Naive thymus-derived CD4-positive, alpha-beta T cell (primary cell): ENCODE measurements at regions not wholly inside any gene's neighbourhood (a gene's known extent, or its start where the extent isn't known, plus 50 kb on each side); places are given as distances from the start of the nearest gene placed in this dataset.
"Not testable (repeated sequence)": the region's sequence is repeated elsewhere in the genome, so short reads cannot be mapped to it uniquely, and the experiment has no call there.

Source experiments
- ATAC-seq: fragments of 150-1000 bp; cut with Tn5 transposase; 2 replicates; pipeline ENCODE4 v1.10.0; 2021; ENCODE audit warnings: mild to moderate bottlenecking, moderate library complexity
- CTCF ChIA-PET: fragments of 350-600 bp; sonication (Branson Sonifier 250); formaldehyde crosslinking; loops from one replicate; lab custom pipeline; 2021; ENCODE audit warnings: antibody characterized with exemption; lab: Charles Lee
- POLR2A ChIA-PET: fragments of 350-600 bp; sonication (Branson Sonifier 250); formaldehyde crosslinking; loops from one replicate; lab custom pipeline; 2021; ENCODE audit warnings: antibody characterized with exemption, inconsistent platforms; lab: Charles Lee
- DNase-seq, 9 donors: peaks; one replicate each; pipeline versions ENCODE4 v3.0.0 to v3.0.0-alpha.2; 2020 to 2022; ENCODE audit warnings: mixed read lengths in 1 of 9
- H3K27ac ChIP-seq: one replicate; pipeline ENCODE4 v1.7.0; 2013; ENCODE audit warnings: mild to moderate bottlenecking, low read depth, low read length, moderate library complexity
- H3K27me3 ChIP-seq, 2 donors: one replicate each; pipeline ENCODE4 v1.7.0; 2013; ENCODE audit warnings: low read length in 2 of 2, mild to moderate bottlenecking in 2 of 2, moderate library complexity in 2 of 2; ENCODE audit not compliant: control insufficient read depth in 2 of 2, insufficient read depth in 2 of 2
- H3K36me3 ChIP-seq, 3 experiments: 1 replicate in 2 of 3; 2 replicates in 1 of 3; pipeline ENCODE4 v1.7.0; 2013; ENCODE audit warnings: low read length in 3 of 3, mild to moderate bottlenecking in 3 of 3, moderate library complexity in 1 of 3; ENCODE audit not compliant: insufficient read depth in 3 of 3, control insufficient read depth in 2 of 3
- H3K4me1 ChIP-seq, 2 donors: one replicate each; pipeline ENCODE4 v1.7.0; 2013; ENCODE audit warnings: low read length in 2 of 2, mild to moderate bottlenecking in 2 of 2, moderate library complexity in 1 of 2; ENCODE audit not compliant: control insufficient read depth in 2 of 2, insufficient read depth in 2 of 2
- H3K4me3 ChIP-seq: 2 replicates; pipeline ENCODE4 v1.7.0; 2013; ENCODE audit warnings: mild to moderate bottlenecking, low read length
- H3K9me3 ChIP-seq, 3 experiments: 1 replicate in 2 of 3; 2 replicates in 1 of 3; pipeline ENCODE4 v1.7.0; 2013; ENCODE audit warnings: low read length in 3 of 3; ENCODE audit not compliant: control insufficient read depth in 2 of 3
- H3K27ac Mint-ChIP-seq, 9 donors: one replicate each; pipeline ENCODE4 v1.8.0; 2020 to 2022; ENCODE audit warnings: mixed read lengths in 9 of 9, mild to moderate bottlenecking in 8 of 9, moderate library complexity in 5 of 9, inconsistent platforms in 2 of 9
- H3K27me3 Mint-ChIP-seq, 5 donors: one replicate each; pipeline ENCODE4 v1.8.0; 2021 to 2022; ENCODE audit warnings: mixed read lengths in 5 of 5, mild to moderate bottlenecking in 1 of 5
- H3K36me3 Mint-ChIP-seq, 5 donors: one replicate each; pipeline ENCODE4 v1.8.0; 2020 to 2022; ENCODE audit warnings: mixed read lengths in 5 of 5, mild to moderate bottlenecking in 3 of 5, inconsistent platforms in 1 of 5
- H3K4me1 Mint-ChIP-seq, 7 donors: one replicate each; pipeline ENCODE4 v1.8.0; 2020 to 2022; ENCODE audit warnings: mixed read lengths in 7 of 7, mild to moderate bottlenecking in 3 of 7, inconsistent platforms in 1 of 7
- H3K4me3 Mint-ChIP-seq, 10 donors: one replicate each; pipeline ENCODE4 v1.8.0; 2020 to 2022; ENCODE audit warnings: mild to moderate bottlenecking in 10 of 10, mixed read lengths in 10 of 10, moderate library complexity in 6 of 10, inconsistent platforms in 2 of 10
- H3K9me3 Mint-ChIP-seq, 11 donors: one replicate each; pipeline ENCODE4 v1.8.0; 2020 to 2022; ENCODE audit warnings: mixed read lengths in 11 of 11, mild to moderate bottlenecking in 4 of 11, inconsistent platforms in 1 of 11, moderate library complexity in 1 of 11
- intact Hi-C, 2 donors: fragments of 100-400 bp; cut with micrococcal nuclease; formaldehyde crosslinking; loops; one replicate each; pipeline ENCODE4 v1.15.1; 2023

DNA sequence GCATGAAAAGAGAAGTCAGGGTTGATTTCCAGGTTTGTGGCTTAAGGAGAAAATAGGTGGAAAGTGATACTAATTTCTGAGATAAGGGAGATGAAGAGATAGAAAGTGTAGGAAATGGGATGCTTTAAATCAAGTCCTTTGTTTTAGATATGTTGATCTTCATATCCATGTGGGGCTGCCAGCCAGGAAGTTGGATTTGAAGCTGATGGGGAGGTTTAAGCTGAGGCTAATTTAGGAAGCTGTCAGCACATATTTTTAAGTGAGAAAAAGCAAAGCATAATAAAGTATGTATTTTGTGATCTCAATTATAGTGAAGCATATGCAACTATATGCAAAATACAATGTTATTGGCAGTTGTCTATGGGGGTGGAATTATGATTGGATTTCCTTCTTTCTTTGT is 428.4 kb downstream of the CSNK1G3 start:
- Histone ChIP-seq H3K9me3 (peaks cover 0 to 29% (median 0%) of the 10 kb centered on the region in 3 experiments), H3K4me1 (no peaks in the 10 kb centered on the region), H3K36me3 (no peaks in the 10 kb centered on the region), H3K4me3 (no peak overlapping the region), H3K27ac (no peak overlapping the region), H3K27me3 (no peaks in the 10 kb centered on the region)
- H3K9me3 Mint-ChIP-seq: peaks cover 0 to 56% (median 19%) of the 10 kb centered on the region in 11 donors
- no peak for ATAC-seq
- H3K4me3 Mint-ChIP-seq: no peak overlapping the region
- POLR2A ChIA-PET: no interaction called here
- no peak overlapping the region for H3K27ac Mint-ChIP-seq
- H3K27me3 Mint-ChIP-seq: no peaks in the 10 kb centered on the region
- intact Hi-C loops: no loop called here
- H3K36me3 Mint-ChIP-seq: peaks cover 0 to 15% (median 0%) of the 10 kb centered on the region in 5 donors
- DNase-seq: no peak
- CTCF ChIA-PET: no interaction called here
- H3K4me1 Mint-ChIP-seq: peaks cover 0 to 3% (median 0%) of the 10 kb centered on the region in 7 donors

DNA sequence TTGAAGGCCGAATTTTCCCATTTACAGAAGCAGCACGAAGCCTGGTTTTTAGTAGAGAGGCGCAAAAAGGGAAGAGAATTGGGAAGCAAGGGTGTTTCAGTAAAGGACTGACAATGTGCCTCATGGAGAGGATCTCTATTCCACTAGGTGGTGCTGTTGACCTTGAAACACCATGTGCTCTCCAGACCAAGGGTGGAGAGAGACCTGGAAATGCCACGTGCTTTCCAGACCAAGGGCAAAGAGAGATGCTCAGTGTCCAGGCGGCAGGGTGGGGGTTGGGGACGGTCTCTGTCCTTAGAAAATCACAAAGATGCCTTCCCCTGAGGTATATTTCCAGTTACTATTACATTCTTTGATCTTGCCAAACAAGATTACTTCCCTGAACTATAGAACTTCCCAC is 425.3 kb downstream of the CSNK1G3 start:
- Histone ChIP-seq H3K4me1 (no peaks in the 10 kb centered on the region), H3K27me3 (no peaks in the 10 kb centered on the region), H3K36me3 (no peaks in the 10 kb centered on the region), H3K9me3 (peaks cover 0 to 26% (median 0%) of the 10 kb centered on the region in 3 experiments), H3K4me3 (no peak overlapping the region), H3K27ac (no peak overlapping the region)
- DNase-seq (no peak), ATAC-seq (no peak)
- Mint-ChIP-seq H3K27ac (no peak overlapping the region), H3K27me3 (no peaks in the 10 kb centered on the region), H3K4me3 (no peak overlapping the region), H3K36me3 (peaks cover 0 to 10% (median 0%) of the 10 kb centered on the region in 5 donors), H3K9me3 (peaks cover 0 to 50% (median 15%) of the 10 kb centered on the region in 11 donors), H3K4me1 (peaks cover 0 to 3% (median 0%) of the 10 kb centered on the region in 7 donors)
- CTCF ChIA-PET: no interaction called here
- POLR2A ChIA-PET: no interaction called here
- intact Hi-C loops: no loop called here

GRCh38 chr5:123936548-123936947 is 424.6 kb downstream of the CSNK1G3 start:
- Histone ChIP-seq H3K9me3 (peaks cover 0 to 26% (median 0%) of the 10 kb centered on the region in 3 experiments), H3K27me3 (no peaks in the 10 kb centered on the region), H3K4me1 (no peaks in the 10 kb centered on the region), H3K36me3 (no peaks in the 10 kb centered on the region), H3K27ac (no peak overlapping the region), H3K4me3 (no peak overlapping the region)
- H3K36me3 Mint-ChIP-seq: peaks cover 0 to 10% (median 0%) of the 10 kb centered on the region in 5 donors
- DNase-seq (no peak), ATAC-seq (no peak)
- POLR2A ChIA-PET: no interaction called here
- no peak overlapping the region for H3K27ac Mint-ChIP-seq
- peaks cover 0 to 3% (median 0%) of the 10 kb centered on the region in 7 donors for H3K4me1 Mint-ChIP-seq
- peaks cover 0 to 50% (median 15%) of the 10 kb centered on the region in 11 donors for H3K9me3 Mint-ChIP-seq
- CTCF ChIA-PET: no interaction called here
- no peaks in the 10 kb centered on the region for H3K27me3 Mint-ChIP-seq
- intact Hi-C loops: no loop called here
- no peak overlapping the region for H3K4me3 Mint-ChIP-seq

GRCh38 chr5:123933812-123934211 is 421.8 kb downstream of the CSNK1G3 start:
- CTCF ChIA-PET: not testable (repeated sequence)
- H3K36me3 Mint-ChIP-seq: peaks cover 0 to 10% (median 0%) of the 10 kb centered on the region in 5 donors

GRCh38 chr5:123929055-123929474 is 417.1 kb downstream of the CSNK1G3 start:
- Histone ChIP-seq H3K27ac (no peak overlapping the region), H3K27me3 (no peaks in the 10 kb centered on the region), H3K36me3 (no peaks in the 10 kb centered on the region), H3K4me3 (no peak overlapping the region), H3K4me1 (no peaks in the 10 kb centered on the region), H3K9me3 (no peaks in the 10 kb centered on the region)
- ChIA-PET CTCF (no interaction called here), POLR2A (no interaction called here)
- H3K27me3 Mint-ChIP-seq: no peaks in the 10 kb centered on the region
- intact Hi-C loops: no loop called here
- DNase-seq: no peak
- no peak overlapping the region for H3K4me3 Mint-ChIP-seq
- peaks cover 0 to 14% (median 0%) of the 10 kb centered on the region in 11 donors for H3K9me3 Mint-ChIP-seq
- no peaks in the 10 kb centered on the region for H3K4me1 Mint-ChIP-seq
- H3K27ac Mint-ChIP-seq: no peak overlapping the region
- no peak for ATAC-seq
- no peaks in the 10 kb centered on the region for H3K36me3 Mint-ChIP-seq

More at GRCh38 chr5:123933812-123934211, 421.8 kb downstream of the CSNK1G3 start:
- intact Hi-C loops, H3K27ac Mint-ChIP-seq, H3K4me3 Mint-ChIP-seq, H3K4me1 Mint-ChIP-seq, H3K27ac ChIP-seq, ATAC-seq, H3K4me3 ChIP-seq, POLR2A ChIA-PET, H3K27me3 ChIP-seq, DNase-seq, H3K4me1 ChIP-seq, H3K36me3 ChIP-seq, H3K27me3 Mint-ChIP-seq: not testable (repeated sequence)
- peaks cover 0 to 26% (median 0%) of the 10 kb centered on the region in 3 experiments for H3K9me3 ChIP-seq
- H3K9me3 Mint-ChIP-seq: peaks cover 0 to 35% (median 15%) of the 10 kb centered on the region in 11 donors

DNA sequence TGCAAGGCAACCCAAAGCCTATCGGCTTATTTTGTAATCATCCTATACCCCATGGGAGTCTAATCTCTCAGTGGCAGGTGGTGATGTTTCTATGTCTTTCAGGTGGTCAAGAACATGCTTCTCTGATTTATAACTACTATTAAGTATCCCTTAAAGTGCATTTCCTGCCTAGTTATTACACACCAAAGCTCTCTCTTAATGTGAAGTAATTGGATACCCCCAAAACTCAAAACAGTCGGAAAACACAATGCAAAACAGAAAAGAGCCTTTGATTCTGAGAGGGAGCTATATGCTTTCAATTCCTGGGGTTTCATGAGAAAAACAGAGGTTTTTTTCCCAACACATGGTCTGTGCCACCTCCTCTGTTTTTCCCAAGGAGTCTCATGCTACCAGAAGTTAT is 416.4 kb downstream of the CSNK1G3 start:
- Mint-ChIP-seq H3K27ac (no peak overlapping the region), H3K4me1 (no peaks in the 10 kb centered on the region), H3K27me3 (no peaks in the 10 kb centered on the region), H3K9me3 (peaks cover 0 to 14% (median 0%) of the 10 kb centered on the region in 11 donors), H3K4me3 (no peak overlapping the region), H3K36me3 (no peaks in the 10 kb centered on the region)
- no peak overlapping the region for H3K4me3 ChIP-seq
- no peaks in the 10 kb centered on the region for H3K9me3 ChIP-seq
- H3K36me3 ChIP-seq: no peaks in the 10 kb centered on the region
- CTCF ChIA-PET: no interaction called here
- ATAC-seq: no peak
- intact Hi-C loops: no loop called here
- POLR2A ChIA-PET: no interaction called here
- no peak for DNase-seq
- no peaks in the 10 kb centered on the region for H3K27me3 ChIP-seq
- no peak overlapping the region for H3K27ac ChIP-seq
- H3K4me1 ChIP-seq: no peaks in the 10 kb centered on the region

DNA sequence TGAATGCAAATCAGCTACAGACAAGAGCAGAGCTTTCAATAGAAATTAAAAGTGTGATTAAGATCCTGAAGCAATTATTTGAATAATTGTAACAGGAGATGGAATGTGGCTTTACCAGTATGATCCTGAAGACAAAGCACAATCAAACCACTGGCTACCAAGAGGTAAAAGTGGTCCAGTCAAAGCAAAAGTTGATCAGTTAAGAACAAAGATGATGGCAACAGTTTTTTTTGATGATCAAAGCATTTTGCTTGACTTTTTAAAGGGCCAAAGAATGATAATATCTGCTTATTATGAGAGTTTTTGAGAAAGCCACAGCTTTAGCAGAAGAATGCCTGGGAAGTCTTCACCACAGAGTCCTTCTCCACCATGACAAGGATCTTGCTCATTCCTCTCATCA is 409.2 kb downstream of the CSNK1G3 start:
- no peak overlapping the region for H3K27ac ChIP-seq
- H3K36me3 ChIP-seq: no peaks in the 10 kb centered on the region
- intact Hi-C loops: no loop called here
- POLR2A ChIA-PET: no interaction called here
- CTCF ChIA-PET: no interaction called here
- no peak overlapping the region for H3K27ac Mint-ChIP-seq
- no peak overlapping the region for H3K4me3 Mint-ChIP-seq
- DNase-seq (no peak), ATAC-seq (no peak)
- H3K4me3 ChIP-seq: no peak overlapping the region
- H3K27me3 Mint-ChIP-seq: no peaks in the 10 kb centered on the region
- no peaks in the 10 kb centered on the region for H3K4me1 ChIP-seq
- H3K9me3 ChIP-seq: no peaks in the 10 kb centered on the region
- H3K4me1 Mint-ChIP-seq: no peaks in the 10 kb centered on the region
- no peaks in the 10 kb centered on the region for H3K36me3 Mint-ChIP-seq
- H3K27me3 ChIP-seq: no peaks in the 10 kb centered on the region
- peaks cover 0 to 6% (median 0%) of the 10 kb centered on the region in 11 donors for H3K9me3 Mint-ChIP-seq
